Mammary epithelial cell (primary cell): ENCODE measurements at regions not wholly inside any gene's neighbourhood (a gene's known extent, or its start where the extent isn't known, plus 50 kb on each side); places are given as distances from the start of the nearest gene placed in this dataset.

Experiments
- CTCF ChIP-seq, 2 donors: IDR thresholded peaks in 1 of 2; conservative IDR thresholded peaks in 1 of 2; 2 replicates each; pipeline ENCODE4 v1.5.1; 2011 to 2012; ENCODE audit warnings: inconsistent platforms in 2 of 2, low read length in 2 of 2, mild to moderate bottlenecking in 2 of 2, control low read depth in 1 of 2, low read depth in 1 of 2; ENCODE audit not compliant: insufficient read depth in 1 of 2; ENCODE audit errors: extremely low read depth in 1 of 2
- EZH2 ChIP-seq: IDR thresholded peaks from 2 replicates; pipeline ENCODE4 v1.6.1; 2012; ENCODE audit warnings: low read length, inconsistent platforms, borderline replicate concordance

GRCh38 chr3:168331756-168332155 is 236.0 kb upstream of the GOLIM4 start:
- TF ChIP-seq CTCF (conservative IDR thresholded peaks at IDR 0.05 in 1 of 2, IDR thresholded peaks at IDR 0.05 in 1 of 2; ENCODE audit: extremely low read depth in 1 of 2, insufficient read depth in 1 of 2, low read depth in 1 of 2, low read length in 2 of 2) (no peak), EZH2 (no peak)
